ENCODE measurements at regions not wholly inside any gene's neighbourhood (a gene's known extent, or its start where the extent isn't known, plus 50 kb on each side); places are given as distances from the start of the nearest gene placed in this dataset.

DNA sequence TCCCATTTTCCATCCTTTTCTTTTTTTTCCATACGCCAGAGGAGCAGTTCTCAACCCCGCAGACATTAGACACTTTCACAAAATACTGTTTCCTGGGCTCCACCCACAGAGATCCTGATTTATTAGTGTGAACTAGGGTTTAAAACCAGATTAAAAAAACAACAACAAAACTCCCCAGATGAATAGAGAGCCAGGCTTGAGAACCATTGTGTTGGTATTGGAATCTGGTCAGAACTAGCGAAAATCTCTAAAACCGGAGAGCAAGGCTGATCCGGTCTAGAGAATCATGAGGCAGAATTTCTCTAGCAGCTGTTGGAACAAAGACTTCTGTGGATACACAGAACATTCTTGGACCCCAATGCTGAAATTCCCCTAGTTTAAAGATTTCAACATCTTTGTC lies 173.0 kb downstream of the PCSK1 start:
- ChIA-PET CTCF (ENCODE audit: partially characterized antibody) (interaction anchor here (0.6 to 1.0 kb wide), 3 partner anchors 12 to 411 kb away, joined by 3 to 4 read pairs (median 4); no protein-coding TSS in a partner anchor), POLR2A (ENCODE audit: partially characterized antibody) (no interaction called here)
- Histone ChIP-seq H3K18ac (ENCODE audit: extremely low read depth, low read length) (no peak overlapping the region), H3K9me3 (ENCODE audit: insufficient read depth in 2 of 2, low read depth in 1 of 2, low read length in 1 of 2) (no peaks in the 10 kb centered on the region), H3K79me1 (ENCODE audit: low read depth, low read length) (no peaks in the 10 kb centered on the region), H2AK5ac (ENCODE audit: low read depth, low read length) (no peak overlapping the region), H3K4me1 (replicated peaks in 1 of 4; ENCODE audit: control insufficient read depth in 3 of 4, insufficient read depth in 4 of 4, low read length in 3 of 4) (no peaks in the 10 kb centered on the region), H3K23me2 (ENCODE audit: low read depth, low read length) (no peaks in the 10 kb centered on the region), H4K8ac (ENCODE audit: extremely low read depth, insufficient read depth, low read length) (no peak overlapping the region), H4K5ac (ENCODE audit: insufficient read length, low read depth, low read length) (no peak overlapping the region), H4K20me1 (replicated peaks in 1 of 2; ENCODE audit: control insufficient read depth in 1 of 2, insufficient read depth in 2 of 2, low read length in 2 of 2) (no peaks in the 10 kb centered on the region), H3K23ac (ENCODE audit: insufficient read length) (no peak overlapping the region), H2BK5ac (ENCODE audit: low read depth, low read length) (no peak overlapping the region), H2BK20ac (ENCODE audit: low read length) (no peak overlapping the region), H3K4me3 (ENCODE audit: extremely low read depth in 1 of 4, insufficient read depth in 2 of 4, low read depth in 3 of 4, low read length in 4 of 4) (no peak overlapping the region), H3K79me2 (ENCODE audit: control insufficient read depth in 1 of 2, insufficient read depth in 2 of 2, low read length in 2 of 2) (no peaks in the 10 kb centered on the region), H4K91ac (replicated peaks; ENCODE audit: insufficient read length, low read length) (no peak overlapping the region), H3K27ac (ENCODE audit: low read depth, low read length) (no peak overlapping the region), H3K9ac (replicated peaks in 1 of 4; ENCODE audit: extremely low read depth in 1 of 4, low read depth in 3 of 4, low read length in 3 of 4) (no peak overlapping the region), H2BK12ac (ENCODE audit: low read depth, low read length) (no peak overlapping the region), H2AFZ (ENCODE audit: low read length) (no peak overlapping the region), H3K56ac (replicated peaks; ENCODE audit: insufficient read length, low read depth, low read length) (no peak overlapping the region), H3K4ac (replicated peaks; ENCODE audit: insufficient read length, low read depth, low read length) (no peak overlapping the region), H2BK15ac (ENCODE audit: low read length) (no peak overlapping the region), H3K36me3 (ENCODE audit: control insufficient read depth in 2 of 4, insufficient read depth in 4 of 4, low read length in 3 of 4) (no peaks in the 10 kb centered on the region), H3K27me3 (replicated peaks in 1 of 4; ENCODE audit: control insufficient read depth in 3 of 4, extremely low read depth in 1 of 4, insufficient read depth in 3 of 4, low read length in 3 of 4) (peaks cover 0 to 2% (median 0%) of the 10 kb centered on the region in 4 experiments; a peak in 1 of 7 replicates), H3K14ac (ENCODE audit: insufficient read length) (no peak overlapping the region), H2BK120ac (replicated peaks; ENCODE audit: low read depth, low read length) (no peak overlapping the region), H3K4me2 (ENCODE audit: insufficient read depth in 1 of 2, low read depth in 2 of 2, low read length in 2 of 2) (no peak overlapping the region)
- 94% methylated on average over 5 of the region's 5 CpGs; no CpG with 5 or more reads in 1 of the 2 experiments for WGBS, 2 experiments (ENCODE audit: extremely low coverage in 1 of 2, insufficient coverage in 1 of 2, insufficient read length in 1 of 2, insufficient replicate concordance in 2 of 2, low coverage in 1 of 2, low lambda C conversion rate in 2 of 2, missing lambda C conversion rate in 1 of 2)
- TF ChIP-seq SAP30 (IDR thresholded peaks at IDR 0.05; ENCODE audit: insufficient read depth, insufficient replicate concordance, low read length) (no peak), SP1 (IDR thresholded peaks at IDR 0.05; ENCODE audit: low read depth, low read length) (no peak), SIRT6 (IDR thresholded peaks at IDR 0.05; ENCODE audit: low read length) (no peak), CTBP2 (IDR thresholded peaks at IDR 0.05; ENCODE audit: borderline replicate concordance, insufficient read depth, insufficient read length, low read length) (no peak), ASH2L (IDR thresholded peaks at IDR 0.05; ENCODE audit: low read length) (no peak), SUZ12 (IDR thresholded peaks at IDR 0.05; ENCODE audit: low read length) (no peak), TCF12 (IDR thresholded peaks at IDR 0.05; ENCODE audit: low read depth, low read length) (no peak), SP2 (IDR thresholded peaks at IDR 0.05; ENCODE audit: low read length) (no peak)
- TF ChIP-seq, protein P1, sequence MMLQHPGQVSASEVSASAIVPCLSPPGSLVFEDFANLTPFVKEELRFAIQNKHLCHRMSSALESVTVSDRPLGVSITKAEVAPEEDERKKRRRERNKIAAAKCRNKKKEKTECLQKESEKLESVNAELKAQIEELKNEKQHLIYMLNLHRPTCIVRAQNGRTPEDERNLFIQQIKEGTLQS (IDR thresholded peaks at IDR 0.05; ENCODE audit: insufficient read depth, low read depth, low read length): no peak
- TF ChIP-seq, protein P2, sequence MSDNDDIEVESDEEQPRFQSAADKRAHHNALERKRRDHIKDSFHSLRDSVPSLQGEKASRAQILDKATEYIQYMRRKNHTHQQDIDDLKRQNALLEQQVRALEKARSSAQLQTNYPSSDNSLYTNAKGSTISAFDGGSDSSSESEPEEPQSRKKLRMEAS (IDR thresholded peaks at IDR 0.05): no peak
- DNase-seq (ENCODE audit: low read depth in 1 of 2, low spot score in 2 of 2) (no peak), FAIRE-seq (no peak)

All from H1 (cell line).